ENCODE measurements at regions not wholly inside any gene's neighbourhood (a gene's known extent, or its start where the extent isn't known, plus 50 kb on each side); places are given as distances from the start of the nearest gene placed in this dataset.

DNA sequence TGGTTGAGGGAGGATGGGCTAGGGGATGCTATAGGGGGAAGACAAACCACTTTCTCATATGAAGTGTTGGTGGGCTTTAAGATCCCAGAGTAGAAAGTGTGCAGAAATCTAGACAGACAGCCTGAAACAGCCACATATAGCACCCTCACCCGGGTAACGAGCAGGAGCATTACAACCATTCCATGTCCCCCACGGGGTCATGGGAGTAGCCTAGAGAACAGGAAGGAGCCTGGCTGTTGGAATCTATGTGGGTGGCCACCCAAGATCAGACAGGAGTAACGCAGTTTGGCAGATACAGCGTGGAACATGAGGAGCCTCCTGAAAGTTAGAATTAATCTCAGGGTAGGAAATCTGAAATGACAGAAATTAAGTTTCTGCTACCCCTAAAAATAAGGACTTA, 146.1 kb upstream of the RAI14 start:
- no peak for DNase-seq

DNA sequence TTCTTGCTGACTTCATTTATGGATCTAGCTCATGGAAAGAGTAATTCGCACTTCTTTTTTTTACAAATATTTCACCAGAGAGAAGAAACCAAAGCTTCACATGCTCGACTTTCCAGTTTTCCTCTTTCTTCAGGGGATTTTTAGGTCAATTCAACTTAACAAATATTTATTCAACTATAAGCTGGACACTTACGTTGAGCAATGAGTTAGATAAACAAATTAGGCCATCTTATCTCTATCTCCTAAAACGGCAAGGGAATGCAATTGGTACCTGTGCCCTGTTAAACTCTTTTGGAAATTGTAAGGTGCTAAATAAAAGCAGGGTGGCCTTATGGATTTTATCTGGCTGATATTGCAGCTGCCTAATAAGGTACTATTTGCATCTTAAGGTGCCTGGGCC, 145.1 kb upstream of the RAI14 start:
- DNase-seq, result no peak

GRCh38 chr5:34511481-34511880, 144.6 kb upstream of the RAI14 start:
- no peak for DNase-seq

DNA sequence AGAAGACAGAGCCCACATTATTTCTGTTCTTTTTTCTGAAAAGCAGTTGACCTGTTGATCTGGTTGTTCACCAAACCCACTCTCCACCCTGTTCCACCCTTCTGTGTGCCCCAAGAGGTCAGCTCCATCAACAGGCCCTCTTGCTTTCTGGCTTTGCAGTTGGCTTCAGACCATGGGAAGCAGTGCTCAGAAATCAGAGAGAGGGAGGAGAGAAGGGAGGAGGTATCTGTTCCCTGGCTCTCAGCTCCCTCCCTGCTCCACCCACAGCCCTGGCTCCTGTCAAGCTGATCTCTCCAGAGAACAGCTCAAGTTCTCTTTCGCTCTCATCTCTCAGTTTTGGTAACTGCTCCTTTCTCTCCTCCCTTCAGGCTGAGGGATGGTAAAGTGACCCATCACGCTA, 144.2 kb upstream of the RAI14 start:
- no peak for DNase-seq

DNA sequence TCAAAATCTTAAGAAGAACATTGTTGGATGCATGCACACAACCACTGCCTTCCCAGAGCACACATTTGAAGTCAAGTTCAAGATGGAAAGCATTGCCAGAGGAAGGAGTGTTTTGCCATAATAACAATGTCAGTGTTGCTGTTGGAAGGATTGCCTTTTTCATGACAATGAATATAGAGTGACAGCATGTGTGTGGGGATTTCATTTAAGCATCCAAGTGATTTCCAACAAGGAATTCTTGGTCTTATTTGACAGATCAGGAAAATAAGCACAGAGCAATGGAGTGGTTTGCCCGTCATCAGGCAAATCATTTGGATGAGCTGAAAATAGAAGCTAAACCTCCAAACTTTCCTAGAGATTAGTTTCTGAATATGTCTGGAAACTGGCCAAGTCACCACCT, 140.0 kb upstream of the RAI14 start:
- no peak for DNase-seq

- DNase-seq, result no peak
Observed at GRCh38 chr5:34516686-34517085, 139.4 kb upstream of the RAI14 start.

- DNase-seq, result no peak
Observed at GRCh38 chr5:34517249-34517648, 138.9 kb upstream of the RAI14 start.

DNA sequence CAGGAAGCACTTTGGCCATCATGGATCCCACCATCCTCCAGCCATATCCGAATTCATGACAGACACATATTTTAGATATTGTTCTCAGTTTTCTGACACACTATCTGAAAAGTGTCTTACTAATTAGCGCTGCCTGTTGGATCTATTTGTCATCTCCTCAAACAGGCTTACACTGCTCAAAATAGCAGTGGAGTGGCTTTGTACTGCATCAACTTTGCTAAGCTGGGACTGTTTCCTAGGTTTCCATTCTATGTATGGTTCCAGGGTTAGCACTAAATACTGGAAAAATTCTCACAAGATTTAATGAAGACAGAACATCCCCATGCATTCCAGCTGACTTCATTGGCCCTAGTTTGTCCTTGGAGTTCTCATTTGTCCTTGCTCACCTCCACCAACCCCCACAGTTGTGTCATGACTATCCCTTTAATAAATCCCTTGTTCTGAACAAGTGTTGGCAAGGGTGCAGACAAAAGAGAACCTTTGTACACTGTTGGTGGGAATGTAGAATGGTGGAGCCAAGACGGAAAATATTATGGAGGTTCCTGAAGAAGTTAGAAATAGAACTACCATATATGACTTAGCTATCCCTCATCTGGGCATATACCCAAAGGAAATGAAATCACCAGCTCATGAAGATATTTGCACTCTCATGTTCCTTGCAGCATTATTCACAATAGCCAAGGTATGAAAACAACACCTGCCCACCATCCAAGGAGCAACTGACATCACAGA, 136.5 kb upstream of the RAI14 start:
- no peak for DNase-seq

- DNase-seq, result no peak
Observed at GRCh38 chr5:34521628-34522290, 134.4 kb upstream of the RAI14 start.

DNA sequence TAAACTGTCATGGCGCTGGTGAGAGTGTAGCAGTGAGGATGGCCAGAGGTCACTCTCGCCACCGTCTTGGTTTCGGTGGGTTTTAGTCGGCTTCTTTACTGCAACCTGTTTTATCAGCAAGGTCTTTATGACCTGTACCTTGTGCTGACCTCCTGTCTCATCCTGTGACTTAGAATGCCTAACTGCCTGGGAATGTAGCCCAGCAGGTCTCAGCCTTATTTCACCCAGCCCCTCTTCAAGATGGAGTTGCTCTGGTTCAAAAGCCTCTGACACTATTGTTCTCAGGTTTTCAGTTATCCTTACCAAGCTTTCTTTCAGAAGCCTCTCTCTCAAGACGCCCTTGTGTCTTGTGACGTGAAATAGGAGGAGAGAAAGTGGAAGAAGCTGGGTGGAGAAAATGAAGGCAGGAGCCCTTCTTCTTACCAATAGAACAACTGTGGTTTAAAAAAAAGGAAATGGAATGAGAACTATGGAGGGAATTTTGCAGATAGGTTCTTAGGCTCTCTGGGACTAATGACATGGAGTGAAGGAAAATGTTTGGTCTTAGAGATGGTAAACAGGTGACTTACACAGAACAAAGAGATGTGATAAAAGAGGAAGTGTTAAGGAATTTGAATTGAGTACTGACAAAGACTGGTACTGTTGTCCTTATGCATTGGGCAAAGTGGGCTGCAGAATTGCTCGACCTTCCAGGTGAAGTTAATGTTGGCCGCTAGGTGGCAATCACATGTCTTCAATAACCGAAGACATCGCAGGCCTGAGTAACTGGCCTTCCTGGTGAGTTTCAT, 133.3 kb upstream of the RAI14 start:
- DNase-seq, result no peak

DNA sequence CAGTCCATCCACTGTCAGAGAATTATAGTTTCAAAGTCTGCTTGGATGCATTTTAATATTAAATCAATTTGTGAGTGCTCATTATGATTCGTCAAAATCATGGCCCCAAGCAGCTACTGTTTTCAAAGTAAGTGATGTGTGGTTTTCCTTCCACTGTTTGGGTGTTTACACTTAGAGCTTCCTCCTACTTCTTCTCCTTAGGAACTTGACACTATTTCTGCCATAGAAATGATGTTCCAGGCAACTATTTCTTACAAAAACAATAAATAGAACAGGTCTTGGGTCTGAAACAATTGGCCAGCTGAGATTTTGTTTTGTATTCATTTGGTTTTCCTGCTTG, 132.8 kb upstream of the RAI14 start:
- no peak for DNase-seq

- no peak for DNase-seq
Observed at GRCh38 chr5:34524123-34524522, 132.0 kb upstream of the RAI14 start.

DNA sequence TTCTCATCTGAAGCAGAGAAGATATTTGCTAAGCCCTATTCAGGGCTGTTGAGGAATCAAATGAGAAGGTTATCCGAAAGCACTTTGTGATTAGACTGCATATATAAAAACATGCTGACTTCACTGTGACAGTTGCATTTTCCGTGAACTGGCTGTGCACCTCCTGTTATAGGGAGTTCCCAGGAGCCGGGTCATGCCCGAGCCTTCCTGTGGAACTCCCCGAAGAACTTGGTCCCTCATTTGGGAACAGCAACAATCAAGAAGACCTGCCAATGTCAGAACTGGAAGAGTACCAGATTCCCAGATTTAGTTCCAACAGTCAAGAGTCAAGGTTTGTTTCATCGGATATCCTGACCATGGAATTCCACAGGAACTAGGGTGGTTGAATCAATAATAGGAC, 130.4 kb upstream of the RAI14 start:
- DNase-seq, result no peak

- no peak for DNase-seq
Observed at GRCh38 chr5:34526682-34527305, 129.3 kb upstream of the RAI14 start.

- DNase-seq, result no peak
Observed at GRCh38 chr5:34529581-34530331, 126.4 kb upstream of the RAI14 start.

GRCh38 chr5:34530637-34531036, 125.5 kb upstream of the RAI14 start:
- no peak for DNase-seq

- DNase-seq, result no peak
Observed at GRCh38 chr5:34531751-34532360, 124.3 kb upstream of the RAI14 start.

- no peak for DNase-seq
Observed at GRCh38 chr5:34533582-34534522, 122.3 kb upstream of the RAI14 start.

- DNase-seq, result no peak
Observed at GRCh38 chr5:34534523-34535103, 121.5 kb upstream of the RAI14 start.

DNA sequence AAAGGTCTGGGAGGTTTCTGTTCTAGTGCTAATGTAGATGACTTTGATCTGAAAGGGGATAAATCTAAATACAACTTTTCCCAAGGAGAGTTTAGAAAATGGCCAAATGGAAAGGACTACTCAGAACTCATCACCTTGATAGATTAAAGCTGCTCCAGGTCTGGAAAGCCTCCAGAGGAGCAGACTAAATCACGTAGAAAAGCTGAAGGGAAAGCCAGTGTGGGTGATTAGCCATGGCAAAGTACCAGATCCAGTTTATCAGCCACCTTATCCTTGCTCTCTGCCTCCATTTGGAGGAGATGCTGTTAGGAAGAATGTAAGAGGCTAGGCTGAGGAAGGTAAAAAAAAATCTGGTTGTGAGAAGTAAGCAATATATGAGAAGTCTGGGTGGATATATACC, 120.7 kb upstream of the RAI14 start:
- DNase-seq, result no peak
